ENCODE measurements at regions not wholly inside any gene's neighbourhood (a gene's known extent, or its start where the extent isn't known, plus 50 kb on each side); places are given as distances from the start of the nearest gene placed in this dataset.
"Not testable (repeated sequence)": the region's sequence is repeated elsewhere in the genome, so short reads cannot be mapped to it uniquely, and the experiment has no call there.

- Histone ChIP-seq H3K4me3 (no peak overlapping the region), H3K4me1 (no peaks in the 10 kb centered on the region), H3K27me3 (replicated peaks in 1 of 7) (no peaks in the 10 kb centered on the region), H3K36me3 (no peaks in the 10 kb centered on the region), H3K9me3 (peaks cover 0 to 27% (median 14%) of the 10 kb centered on the region in 8 donors), H3K27ac (no peak overlapping the region)
- DNase-seq: no peak
- no peak for TF ChIP-seq POLR2AphosphoS5 (IDR thresholded peaks at IDR 0.05)
- TF ChIP-seq CTCF (IDR thresholded peaks at IDR 0.05 in 8 of 11, conservative IDR thresholded peaks at IDR 0.05 in 3 of 11): no peak
- no peak for TF ChIP-seq POLR2A (IDR thresholded peaks at IDR 0.05)
- intact Hi-C loops (cut with DNase I; ENCODE audit: low total_unique reads): no loop called here
- 21 to 85% (median 72%) methylated on average over 1 of the region's 1 CpG for WGBS, 5 donors
Observed at GRCh38 chr6:115601064-115601463, 459.6 kb downstream of the FRK start.

- no peaks in the 10 kb centered on the region for H3K36me3 ChIP-seq
- H3K4me3 ChIP-seq: no peak overlapping the region
- WGBS, 5 donors: 81 to 96% (median 88%) methylated on average over 1 of the region's 1 CpG
- H3K27me3 ChIP-seq (replicated peaks in 1 of 7): no peaks in the 10 kb centered on the region
- DNase-seq: no peak
- intact Hi-C loops (cut with DNase I; ENCODE audit: low total_unique reads): no loop called here
- no peak overlapping the region for H3K27ac ChIP-seq
- TF ChIP-seq POLR2A (IDR thresholded peaks at IDR 0.05) (no peak), CTCF (IDR thresholded peaks at IDR 0.05 in 8 of 11, conservative IDR thresholded peaks at IDR 0.05 in 3 of 11) (no peak)
- H3K9me3 ChIP-seq: peaks cover 0 to 28% (median 18%) of the 10 kb centered on the region in 8 donors
- H3K4me1 ChIP-seq: no peaks in the 10 kb centered on the region
Observed at GRCh38 chr6:115594891-115595290, 465.8 kb downstream of the FRK start.

DNA sequence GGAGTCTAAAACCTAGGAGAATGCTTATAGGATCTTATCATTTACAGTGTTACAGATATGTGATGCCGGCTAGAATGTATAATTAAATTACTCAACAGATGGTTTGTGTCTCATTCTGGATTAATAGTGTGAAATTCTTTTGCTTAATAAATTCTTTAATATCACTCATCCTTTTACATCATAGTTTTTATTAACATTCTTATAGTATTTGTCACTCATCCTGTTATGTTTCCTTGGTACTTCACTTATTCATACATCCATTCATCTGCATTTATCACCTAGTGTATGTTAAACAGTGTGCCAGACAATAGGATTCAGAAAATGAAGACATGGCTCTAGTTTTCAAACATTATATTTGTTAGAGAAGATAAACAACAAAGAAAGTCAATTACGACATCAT, 468.7 kb downstream of the FRK start:
- Histone ChIP-seq H3K4me3 (no peak overlapping the region), H3K36me3 (no peaks in the 10 kb centered on the region), H3K9me3 (peaks cover 0 to 17% (median 11%) of the 10 kb centered on the region in 8 donors), H3K4me1 (no peaks in the 10 kb centered on the region), H3K27me3 (replicated peaks in 1 of 7) (no peaks in the 10 kb centered on the region), H3K27ac (no peak overlapping the region)
- intact Hi-C loops (cut with DNase I; ENCODE audit: low total_unique reads): no loop called here
- TF ChIP-seq POLR2AphosphoS5 (IDR thresholded peaks at IDR 0.05): no peak
- TF ChIP-seq POLR2A (IDR thresholded peaks at IDR 0.05): no peak
- TF ChIP-seq CTCF (IDR thresholded peaks at IDR 0.05 in 8 of 11, conservative IDR thresholded peaks at IDR 0.05 in 3 of 11): no peak
- DNase-seq: no peak
- WGBS, 5 donors: 80 to 86% (median 83%) methylated on average over 2 of the region's 2 CpGs

- H3K4me1 ChIP-seq; H3K27me3 ChIP-seq (replicated peaks in 1 of 7); H3K27ac ChIP-seq; H3K4me3 ChIP-seq; H3K36me3 ChIP-seq; intact Hi-C loops (cut with DNase I; ENCODE audit: low total_unique reads); DNase-seq: not testable (repeated sequence)
- peaks cover 0 to 16% (median 0%) of the 10 kb centered on the region in 8 donors for H3K9me3 ChIP-seq
- 79 to 93% (median 89%) methylated on average over 4 of the region's 4 CpGs for WGBS, 5 donors
Observed at GRCh38 chr6:115589072-115589471, 471.6 kb downstream of the FRK start.

DNA sequence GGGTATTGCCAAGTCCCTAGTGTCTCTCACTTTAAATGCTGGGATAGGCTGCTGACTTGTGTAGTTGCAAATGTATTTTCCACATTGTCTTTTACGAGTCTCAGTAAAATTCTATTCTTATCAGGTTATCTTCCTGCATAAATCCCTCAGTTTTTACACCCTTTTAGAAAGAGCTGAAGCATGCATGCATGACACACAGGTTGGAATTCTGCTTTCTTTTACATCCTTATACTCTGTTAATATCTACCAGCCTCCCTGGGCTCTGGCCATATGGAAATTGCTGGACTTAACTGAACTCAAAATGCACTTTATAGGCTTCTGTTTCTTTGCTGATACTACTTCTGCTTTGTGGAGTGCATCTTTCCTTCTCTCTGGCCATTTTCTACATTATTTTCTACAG, 477.4 kb downstream of the FRK start:
- no peaks in the 10 kb centered on the region for H3K36me3 ChIP-seq
- no peak overlapping the region for H3K27ac ChIP-seq
- DNase-seq: no peak
- no peak for TF ChIP-seq CTCF (IDR thresholded peaks at IDR 0.05 in 8 of 11, conservative IDR thresholded peaks at IDR 0.05 in 3 of 11)
- no peak for TF ChIP-seq POLR2AphosphoS5 (IDR thresholded peaks at IDR 0.05)
- no peak for TF ChIP-seq POLR2A (IDR thresholded peaks at IDR 0.05)
- peaks cover 0 to 16% (median 0%) of the 10 kb centered on the region in 8 donors for H3K9me3 ChIP-seq
- no peaks in the 10 kb centered on the region for H3K27me3 ChIP-seq (replicated peaks in 1 of 7)
- H3K4me3 ChIP-seq: no peak overlapping the region
- 45 to 59% (median 55%) methylated on average over 1 of the region's 1 CpG for WGBS, 5 donors
- intact Hi-C loops (cut with DNase I; ENCODE audit: low total_unique reads): no loop called here
- no peaks in the 10 kb centered on the region for H3K4me1 ChIP-seq
